Mesenchymal stem cell (in vitro differentiated cells and primary cell): ENCODE measurements at regions not wholly inside any gene's neighbourhood (a gene's known extent, or its start where the extent isn't known, plus 50 kb on each side); places are given as distances from the start of the nearest gene placed in this dataset.

Experiments used
- DNase-seq: peaks from one replicate; pipeline ENCODE4 v3.0.0-alpha.2; 2013
- H2AFZ ChIP-seq: one replicate; pipeline ENCODE4 v1.6.1; 2013; ENCODE audit warnings: low read depth, mild to moderate bottlenecking, control low read depth, inconsistent platforms, low read length, moderate library complexity
- H2AK5ac ChIP-seq: 2 replicates; pipeline ENCODE4 v1.6.1; 2013; ENCODE audit warnings: low read length, moderate library complexity, mild to moderate bottlenecking, inconsistent platforms; ENCODE audit not compliant: severe bottlenecking
- H2BK120ac ChIP-seq: one replicate; pipeline ENCODE4 v1.6.1; 2013; ENCODE audit warnings: low read depth, mild to moderate bottlenecking, inconsistent platforms, low read length, moderate library complexity
- H2BK12ac ChIP-seq, 2 experiments: one replicate each; pipeline ENCODE4 v1.6.1; 2013; ENCODE audit warnings: inconsistent platforms in 2 of 2, low read length in 2 of 2, mild to moderate bottlenecking in 2 of 2, moderate library complexity in 2 of 2, control low read depth in 1 of 2
- H2BK15ac ChIP-seq: one replicate; pipeline ENCODE4 v1.6.1; 2013; ENCODE audit warnings: mild to moderate bottlenecking, low read depth, inconsistent platforms; ENCODE audit not compliant: poor library complexity, severe bottlenecking
- H2BK5ac ChIP-seq: 2 replicates; pipeline ENCODE4 v1.6.1; 2013; ENCODE audit warnings: low read depth, mild to moderate bottlenecking, low read length, control low read depth, inconsistent platforms; ENCODE audit not compliant: poor library complexity, severe bottlenecking
- H3K14ac ChIP-seq, 2 experiments: one replicate each; pipeline ENCODE4 v1.6.1; 2013; ENCODE audit warnings: inconsistent platforms in 2 of 2, low read length in 2 of 2, control low read depth in 1 of 2, mild to moderate bottlenecking in 1 of 2, moderate library complexity in 1 of 2
- H3K18ac ChIP-seq, 2 experiments: one replicate each; pipeline ENCODE4 v1.6.1; 2013; ENCODE audit warnings: inconsistent platforms in 2 of 2, low read length in 2 of 2, control low read depth in 1 of 2, low read depth in 1 of 2, mild to moderate bottlenecking in 1 of 2
- H3K23ac ChIP-seq, 2 experiments: one replicate each; pipeline ENCODE4 v1.6.1; 2013; ENCODE audit warnings: inconsistent platforms in 2 of 2, low read length in 2 of 2, mild to moderate bottlenecking in 2 of 2, moderate library complexity in 2 of 2, control low read depth in 1 of 2
- H3K27ac ChIP-seq: 2 replicates; pipeline ENCODE4 v1.5.1; 2013; ENCODE audit warnings: mild to moderate bottlenecking, moderate library complexity, low read length, control low read depth, inconsistent platforms; ENCODE audit not compliant: poor library complexity, severe bottlenecking
- H3K27me3 ChIP-seq, 2 experiments: 2 replicates each; pipeline versions ENCODE4 v1.6.1 to v1.7.0; 2013; ENCODE audit warnings: low read length in 2 of 2, mild to moderate bottlenecking in 2 of 2, moderate library complexity in 2 of 2, control low read depth in 1 of 2, inconsistent platforms in 1 of 2; ENCODE audit not compliant: control insufficient read depth in 1 of 2, insufficient read depth in 1 of 2
- H3K36me3 ChIP-seq, 2 experiments: 2 replicates each; pipeline versions ENCODE4 v1.6.1 to v1.7.0; 2013; ENCODE audit warnings: low read length in 2 of 2, control low read depth in 1 of 2, inconsistent platforms in 1 of 2, low read depth in 1 of 2, mild to moderate bottlenecking in 1 of 2; ENCODE audit not compliant: insufficient read depth in 2 of 2, control insufficient read depth in 1 of 2
- H3K4ac ChIP-seq, 2 experiments: one replicate each; pipeline ENCODE4 v1.6.1; 2013; ENCODE audit warnings: inconsistent platforms in 2 of 2, low read length in 2 of 2, mild to moderate bottlenecking in 2 of 2, moderate library complexity in 2 of 2, control low read depth in 1 of 2, low read depth in 1 of 2
- H3K4me1 ChIP-seq: 2 replicates; pipeline ENCODE4 v1.6.1; 2013; ENCODE audit warnings: low read depth, low read length, control low read depth; ENCODE audit not compliant: control insufficient read depth, insufficient read depth
- H3K4me2 ChIP-seq: 2 replicates; pipeline ENCODE4 v1.6.1; 2013; ENCODE audit warnings: low read length, mild to moderate bottlenecking, inconsistent platforms; ENCODE audit not compliant: poor library complexity, severe bottlenecking
- H3K4me3 ChIP-seq, 2 experiments: 2 replicates each; pipeline versions ENCODE4 v1.5.1 to v1.7.0; 2013; ENCODE audit warnings: low read length in 2 of 2, mild to moderate bottlenecking in 2 of 2, control low read depth in 1 of 2, low read depth in 1 of 2; ENCODE audit not compliant: insufficient read depth in 1 of 2
- H3K79me1 ChIP-seq: replicated peaks from 2 replicates; pipeline ENCODE4 v1.6.1; 2013; ENCODE audit warnings: mild to moderate bottlenecking, control low read depth, low read length, inconsistent platforms; ENCODE audit not compliant: poor library complexity, severe bottlenecking
- H3K9ac ChIP-seq: 2 replicates; pipeline ENCODE4 v1.7.0; 2013; ENCODE audit warnings: mild to moderate bottlenecking, low read length, moderate library complexity
- H3K9me3 ChIP-seq: 2 replicates; pipeline ENCODE4 v1.7.0; 2013; ENCODE audit warnings: mild to moderate bottlenecking, low read length; ENCODE audit not compliant: control insufficient read depth
- H4K8ac ChIP-seq: one replicate; pipeline ENCODE4 v1.6.1; 2013; ENCODE audit warnings: inconsistent platforms, mild to moderate bottlenecking, low read length, moderate library complexity
- H4K91ac ChIP-seq: one replicate; pipeline ENCODE4 v1.6.1; 2013; ENCODE audit warnings: mild to moderate bottlenecking, low read length, inconsistent platforms
- WGBS: methylation state at CpG from one replicate; pipeline ENCODE4 v1.1.7; 2013; ENCODE audit warnings: mixed read lengths; 5-methylcytosine and 5-hydroxymethylcytosine counted together

DNA sequence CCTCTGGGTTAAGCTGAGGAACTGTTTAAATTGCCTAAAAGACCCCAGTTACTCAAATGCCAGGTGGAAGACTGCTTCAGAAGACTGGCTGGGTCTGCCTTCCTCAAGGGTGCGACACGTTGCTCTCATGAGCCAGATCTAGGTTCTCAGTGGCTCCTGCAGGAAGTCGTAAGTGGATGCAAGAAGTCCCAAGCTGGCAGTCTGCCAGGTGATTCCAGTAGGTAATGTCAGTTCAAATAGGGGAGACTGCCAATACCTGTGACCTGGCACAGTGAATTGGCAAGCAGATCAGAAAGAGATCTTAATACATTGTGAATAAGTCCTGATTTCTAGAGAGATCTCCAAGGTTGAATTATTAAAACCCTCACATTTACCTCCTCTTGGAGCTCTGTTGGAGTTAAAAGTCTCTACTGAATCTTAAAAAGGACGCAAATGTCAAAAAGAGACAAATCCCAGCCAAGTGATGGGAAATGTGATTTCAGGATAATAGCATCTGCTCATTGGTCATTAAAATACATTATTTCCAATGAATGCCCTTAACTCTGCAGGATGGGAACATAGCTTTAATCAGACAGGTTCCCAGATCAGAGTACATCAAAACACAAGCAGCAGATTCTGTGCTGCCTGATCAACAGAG is 98.8 kb upstream of the FRMD6 start:
- Histone ChIP-seq H2BK120ac (no peak overlapping the region), H2AFZ (no peak overlapping the region), H3K27me3 (no peaks in the 10 kb centered on the region), H3K14ac (no peak overlapping the region), H3K27ac (peak overlapping the region; percentile 3), H3K4me1 (peaks cover 5% of the 10 kb centered on the region), H2AK5ac (peak overlapping the region; percentile 37), H2BK5ac (no peak overlapping the region), H3K9ac (no peak overlapping the region), H4K91ac (no peak overlapping the region), H2BK15ac (no peak overlapping the region), H3K79me1 (peaks cover 9% of the 10 kb centered on the region), H3K4ac (no peak overlapping the region), H3K23ac (no peak overlapping the region), H3K4me3 (no peak overlapping the region), H3K36me3 (no peaks in the 10 kb centered on the region), H3K18ac (peak overlapping the region in 1 of 2 experiments; percentile 46), H3K4me2 (no peak overlapping the region), H2BK12ac (peak overlapping the region; percentile 6 to 59), H3K9me3 (no peaks in the 10 kb centered on the region), H4K8ac (peak overlapping the region; percentile 7)
- no peak for DNase-seq
- WGBS = 67% methylated on average over 3 of the region's 4 CpGs

DNA sequence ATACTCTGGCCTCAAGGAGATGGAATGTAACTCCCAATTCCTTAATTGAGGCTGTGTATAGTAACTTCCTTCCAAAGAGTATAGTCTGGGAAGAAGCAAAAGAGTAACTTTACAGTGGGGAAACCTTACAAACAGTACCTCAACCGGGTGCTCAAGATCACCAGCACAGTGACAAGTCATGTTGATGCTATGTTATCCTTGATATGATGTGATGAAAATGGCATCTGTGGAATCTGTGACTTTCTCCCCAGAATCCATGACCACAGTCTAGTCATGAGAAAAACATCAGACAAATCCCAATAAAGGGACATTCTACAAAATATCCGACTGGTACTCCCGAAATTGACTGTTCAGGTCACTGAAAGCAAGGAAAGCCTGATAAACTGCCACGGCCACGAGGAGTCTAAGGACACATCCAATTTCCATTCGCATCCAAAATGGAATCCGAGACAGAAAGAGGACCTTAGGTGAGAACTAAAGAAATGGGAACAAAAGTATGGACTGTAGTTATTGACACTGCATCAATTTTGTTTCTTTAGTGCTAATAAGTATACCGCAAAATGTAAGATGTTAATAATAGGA is 97.3 kb upstream of the FRMD6 start:
- Histone ChIP-seq H2BK120ac (no peak overlapping the region), H3K4me3 (no peak overlapping the region), H3K4ac (peak overlapping the region in 1 of 2 experiments; percentile 69), H3K9ac (peak overlapping the region; percentile 18), H3K14ac (no peak overlapping the region), H3K27me3 (no peaks in the 10 kb centered on the region), H2AFZ (no peak overlapping the region), H2BK12ac (peak overlapping the region in 1 of 2 experiments; percentile 84), H3K18ac (no peak overlapping the region), H3K36me3 (no peaks in the 10 kb centered on the region), H4K91ac (no peak overlapping the region), H2AK5ac (no peak overlapping the region), H2BK5ac (peak overlapping the region; percentile 14), H3K9me3 (no peaks in the 10 kb centered on the region), H3K4me2 (no peak overlapping the region), H3K79me1 (peaks cover 9% of the 10 kb centered on the region), H4K8ac (no peak overlapping the region), H3K23ac (no peak overlapping the region), H2BK15ac (no peak overlapping the region), H3K27ac (peak overlapping the region; percentile 90), H3K4me1 (peaks cover 4% of the 10 kb centered on the region)
- DNase-seq = peak; percentile 78
- WGBS = 34% methylated on average over 7 of the region's 8 CpGs

DNA sequence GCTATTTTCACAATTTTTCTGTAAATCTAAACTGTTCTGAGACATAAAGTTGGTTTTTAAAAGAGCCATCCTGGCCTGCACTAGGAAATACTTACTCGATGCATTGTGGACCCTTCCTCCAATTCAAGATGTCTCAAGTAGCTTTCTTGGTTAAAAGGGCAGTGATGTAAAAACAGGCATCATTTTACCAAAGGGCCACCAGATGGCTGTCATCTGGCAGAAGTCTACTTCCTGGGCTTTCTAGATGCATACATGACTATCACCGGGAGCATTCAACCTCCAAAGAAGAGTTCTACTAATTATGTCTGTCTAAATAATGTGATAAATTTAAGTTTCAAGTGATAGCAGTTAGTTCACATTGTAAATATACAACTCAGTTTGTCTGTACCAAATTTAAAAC is 96.8 kb upstream of the FRMD6 start:
- H2AFZ ChIP-seq = no peak overlapping the region
- H3K4me2 ChIP-seq = no peak overlapping the region
- H2BK120ac ChIP-seq = no peak overlapping the region
- no peaks in the 10 kb centered on the region for H3K9me3 ChIP-seq
- no peak overlapping the region for H3K4me3 ChIP-seq
- H3K4ac ChIP-seq = no peak overlapping the region
- H3K27me3 ChIP-seq = no peaks in the 10 kb centered on the region
- peaks cover 9% of the 10 kb centered on the region for H3K79me1 ChIP-seq
- no peak overlapping the region for H3K23ac ChIP-seq
- no peak overlapping the region for H4K91ac ChIP-seq
- H2BK15ac ChIP-seq = no peak overlapping the region
- no peak overlapping the region for H2BK12ac ChIP-seq
- DNase-seq = peak; percentile 64
- H2BK5ac ChIP-seq = no peak overlapping the region
- no peaks in the 10 kb centered on the region for H3K36me3 ChIP-seq
- H3K27ac ChIP-seq = peak overlapping the region; percentile 90
- WGBS = 83% methylated on average over 1 of the region's 2 CpGs
- H4K8ac ChIP-seq = no peak overlapping the region
- no peak overlapping the region for H3K18ac ChIP-seq
- peak overlapping the region; percentile 47 for H2AK5ac ChIP-seq
- H3K4me1 ChIP-seq = peaks cover 4% of the 10 kb centered on the region
- H3K14ac ChIP-seq = no peak overlapping the region
- peak overlapping the region; percentile 18 for H3K9ac ChIP-seq

DNA sequence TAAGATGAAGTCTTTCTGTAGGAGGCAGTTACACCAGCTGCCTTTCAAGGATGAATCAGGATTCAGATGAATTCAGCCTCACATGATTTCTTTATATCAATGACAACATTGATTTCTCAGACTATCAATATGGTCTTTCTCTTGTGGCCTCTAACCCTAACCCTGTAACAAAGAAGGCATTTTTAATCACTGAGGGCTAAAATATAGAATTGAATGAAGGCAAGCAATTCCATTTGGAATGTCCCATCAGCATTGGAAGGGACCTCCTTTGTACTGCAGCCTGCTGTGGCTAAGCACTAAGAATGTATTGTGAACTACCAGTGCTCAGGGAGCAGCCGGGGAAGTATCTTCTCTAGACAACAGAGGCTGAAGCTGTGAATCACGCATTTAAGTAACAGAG is 90.6 kb upstream of the FRMD6 start:
- no peak overlapping the region for H4K8ac ChIP-seq
- H3K9ac ChIP-seq = no peak overlapping the region
- no peak overlapping the region for H2AFZ ChIP-seq
- no peak overlapping the region for H2BK15ac ChIP-seq
- H3K4me2 ChIP-seq = peak overlapping the region; percentile 9
- H3K14ac ChIP-seq = no peak overlapping the region
- no peak overlapping the region for H2BK12ac ChIP-seq
- 96% methylated on average over 2 of the region's 2 CpGs for WGBS
- H2AK5ac ChIP-seq = no peak overlapping the region
- no peak overlapping the region for H2BK120ac ChIP-seq
- no peak overlapping the region for H3K27ac ChIP-seq
- peaks cover 2% of the 10 kb centered on the region for H3K4me1 ChIP-seq
- peaks cover 3% of the 10 kb centered on the region for H3K79me1 ChIP-seq
- no peaks in the 10 kb centered on the region for H3K9me3 ChIP-seq
- H3K23ac ChIP-seq = no peak overlapping the region
- no peak overlapping the region for H3K18ac ChIP-seq
- no peak overlapping the region for H3K4me3 ChIP-seq
- no peak overlapping the region for H4K91ac ChIP-seq
- H3K36me3 ChIP-seq = no peaks in the 10 kb centered on the region
- no peak overlapping the region for H2BK5ac ChIP-seq
- DNase-seq = no peak
- no peaks in the 10 kb centered on the region for H3K27me3 ChIP-seq
- H3K4ac ChIP-seq = no peak overlapping the region
